ENCODE measurements at regions not wholly inside any gene's neighbourhood (a gene's known extent, or its start where the extent isn't known, plus 50 kb on each side); places are given as distances from the start of the nearest gene placed in this dataset.
"Not testable (repeated sequence)": the region's sequence is repeated elsewhere in the genome, so short reads cannot be mapped to it uniquely, and the experiment has no call there.

DNA sequence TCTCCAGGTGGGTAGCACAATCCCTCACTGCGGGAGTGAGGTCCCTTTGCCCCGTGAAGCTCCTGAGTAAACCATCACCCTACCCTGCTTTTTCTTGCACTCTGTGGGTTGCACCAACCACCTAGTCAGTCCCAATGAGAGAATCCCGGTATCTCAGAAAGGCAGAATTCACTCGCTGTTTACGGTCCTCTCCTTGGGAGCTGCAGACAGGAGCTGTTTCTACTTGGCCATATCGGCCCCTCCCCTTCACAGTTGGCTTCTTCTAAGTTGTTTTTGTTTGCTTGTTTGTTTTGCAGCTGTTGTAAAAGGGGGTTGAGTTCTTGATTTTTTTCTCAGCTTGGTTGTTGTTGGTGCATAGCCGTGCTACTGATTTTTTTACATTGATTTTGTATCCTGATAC, 237.0 kb upstream of the RASA1 start:
- DNase-seq (ENCODE audit: low spot score in 2 of 2), result no peak
- H3K9me3 ChIP-seq, result no peaks in the 10 kb centered on the region
- in situ Hi-C loops (cut with MboI; ENCODE audit: low sequenced_read_pairs), result no loop called here
- H3K27me3 ChIP-seq (ENCODE audit: low read depth), result no peaks in the 10 kb centered on the region
- H3K4me3 ChIP-seq, result no peak overlapping the region
- no peaks in the 10 kb centered on the region for H3K36me3 ChIP-seq (replicated peaks)
- no peaks in the 10 kb centered on the region for H3K4me1 ChIP-seq

GRCh38 chr5:87034557-87034956, 233.1 kb upstream of the RASA1 start:
- Histone ChIP-seq H3K4me1 (no peaks in the 10 kb centered on the region), H3K36me3 (replicated peaks) (no peaks in the 10 kb centered on the region), H3K9me3 (no peaks in the 10 kb centered on the region), H3K4me3 (no peak overlapping the region), H3K27me3 (ENCODE audit: low read depth) (no peaks in the 10 kb centered on the region)
- no peak for DNase-seq (ENCODE audit: low spot score in 2 of 2)
- in situ Hi-C loops (cut with MboI; ENCODE audit: low sequenced_read_pairs), result no loop called here

DNA sequence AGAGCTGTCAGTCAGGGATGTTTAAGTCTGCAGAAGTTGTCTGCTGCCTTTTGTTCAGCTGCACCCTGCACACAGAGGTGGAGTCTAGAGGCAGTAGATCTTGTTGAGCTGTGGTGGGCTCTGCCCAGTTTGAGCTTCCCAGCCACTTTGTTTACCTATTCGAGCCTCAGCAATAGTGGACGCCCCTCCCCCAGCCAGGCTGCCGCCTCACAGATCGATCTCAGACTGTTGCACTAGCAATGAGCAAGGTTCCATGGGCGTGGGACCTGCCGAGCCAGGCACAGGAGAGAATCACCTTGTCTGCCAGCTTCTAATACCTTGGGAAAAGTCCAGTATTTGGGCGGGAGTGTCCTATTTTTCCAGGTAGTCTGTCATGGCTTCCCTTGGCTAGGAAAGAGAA, 225.1 kb upstream of the RASA1 start:
- Histone ChIP-seq H3K27me3 (ENCODE audit: low read depth) (no peaks in the 10 kb centered on the region), H3K4me3 (no peak overlapping the region), H3K4me1 (no peaks in the 10 kb centered on the region), H3K9me3 (no peaks in the 10 kb centered on the region), H3K36me3 (replicated peaks) (no peaks in the 10 kb centered on the region)
- in situ Hi-C loops (cut with MboI; ENCODE audit: low sequenced_read_pairs), result no loop called here
- DNase-seq (ENCODE audit: low spot score in 2 of 2), result no peak

DNA sequence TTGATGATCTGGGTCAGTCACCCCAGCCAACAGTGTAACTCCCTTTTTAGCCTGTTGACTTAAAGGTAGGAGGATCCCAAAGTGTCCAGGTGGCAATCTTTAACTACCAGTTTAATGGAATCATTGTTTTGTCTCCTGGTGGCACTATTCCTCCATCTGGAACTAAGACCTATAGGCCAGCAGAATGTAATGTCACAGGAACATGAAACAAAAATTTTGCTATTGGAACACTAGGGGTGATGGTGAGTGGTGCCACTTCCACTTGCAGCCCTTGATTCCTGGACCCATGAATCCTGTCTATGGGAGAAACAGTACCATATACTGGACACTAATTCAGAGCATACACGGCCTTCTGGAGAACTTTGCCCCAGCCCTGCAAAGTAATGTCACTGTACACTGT, 219.5 kb upstream of the RASA1 start:
- in situ Hi-C loops (cut with MboI; ENCODE audit: low sequenced_read_pairs), result no loop called here
- no peak overlapping the region for H3K4me3 ChIP-seq
- no peak for DNase-seq (ENCODE audit: low spot score in 2 of 2)

GRCh38 chr5:87049012-87049411, 218.7 kb upstream of the RASA1 start:
- H3K4me1 ChIP-seq; DNase-seq (ENCODE audit: low spot score in 2 of 2); H3K36me3 ChIP-seq (replicated peaks); H3K27me3 ChIP-seq (ENCODE audit: low read depth); H3K4me3 ChIP-seq; in situ Hi-C loops (cut with MboI; ENCODE audit: low sequenced_read_pairs); H3K9me3 ChIP-seq: not testable (repeated sequence)

More for the DNA sequence above, 219.5 kb upstream of the RASA1 start:
- Histone ChIP-seq H3K4me1 (no peaks in the 10 kb centered on the region), H3K36me3 (replicated peaks) (no peaks in the 10 kb centered on the region), H3K27me3 (ENCODE audit: low read depth) (no peaks in the 10 kb centered on the region), H3K9me3 (no peaks in the 10 kb centered on the region)

- no peak for DNase-seq (ENCODE audit: low spot score in 2 of 2)
- in situ Hi-C loops (cut with MboI; ENCODE audit: low sequenced_read_pairs), result no loop called here
Measured at GRCh38 chr5:87051502-87052113, 216.1 kb upstream of the RASA1 start.

DNA sequence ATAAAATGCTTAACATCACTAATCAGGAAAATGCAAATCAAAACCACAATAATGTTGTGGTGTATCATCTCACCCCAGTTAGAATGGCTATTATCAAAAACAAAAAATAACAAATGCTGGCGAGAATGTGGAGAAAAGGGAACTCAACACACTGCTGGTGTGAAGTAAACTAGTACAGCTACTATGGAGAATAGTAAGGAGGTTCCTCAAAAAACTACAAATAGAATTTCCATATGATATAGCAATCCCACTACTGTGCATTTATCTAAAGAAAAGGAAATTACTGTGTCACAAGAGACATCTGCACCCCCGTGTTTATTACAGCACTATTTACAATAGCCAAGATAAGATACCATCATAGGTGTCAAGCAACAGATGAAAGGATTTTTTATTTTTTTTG, 214.5 kb upstream of the RASA1 start:
- Histone ChIP-seq H3K4me3 (no peak overlapping the region), H3K36me3 (replicated peaks) (no peaks in the 10 kb centered on the region), H3K27me3 (ENCODE audit: low read depth) (no peaks in the 10 kb centered on the region), H3K9me3 (no peaks in the 10 kb centered on the region), H3K4me1 (no peaks in the 10 kb centered on the region)
- no peak for DNase-seq (ENCODE audit: low spot score in 2 of 2)
- in situ Hi-C loops (cut with MboI; ENCODE audit: low sequenced_read_pairs), result no loop called here

More at GRCh38 chr5:87051502-87052113, 216.1 kb upstream of the RASA1 start:
- Histone ChIP-seq H3K4me1 (no peaks in the 10 kb centered on the region), H3K9me3 (no peaks in the 10 kb centered on the region), H3K36me3 (replicated peaks) (no peaks in the 10 kb centered on the region), H3K27me3 (ENCODE audit: low read depth) (no peaks in the 10 kb centered on the region), H3K4me3 (no peak overlapping the region)

DNA sequence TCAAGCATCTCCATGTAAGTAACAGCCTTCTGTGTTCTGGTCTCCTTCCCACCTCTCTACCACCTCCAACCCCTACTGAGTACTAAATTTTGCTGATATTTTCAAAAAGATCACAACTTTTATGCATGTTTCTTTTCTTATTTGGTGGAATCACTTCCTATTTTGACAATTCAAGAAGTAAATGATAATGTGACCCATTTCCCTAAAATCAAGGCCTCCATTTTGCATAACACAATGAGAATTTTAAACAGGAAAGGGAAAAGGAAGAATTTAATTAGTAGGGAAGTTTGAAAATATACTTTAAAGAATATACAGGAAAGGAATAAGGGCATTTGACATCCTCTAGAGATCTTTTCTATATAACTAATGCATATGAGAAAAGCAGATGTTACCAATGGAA, 212.9 kb upstream of the RASA1 start:
- in situ Hi-C loops (cut with MboI; ENCODE audit: low sequenced_read_pairs), result no loop called here
- H3K4me3 ChIP-seq, result no peak overlapping the region
- no peaks in the 10 kb centered on the region for H3K36me3 ChIP-seq (replicated peaks)
- H3K9me3 ChIP-seq, result no peaks in the 10 kb centered on the region
- no peak for DNase-seq (ENCODE audit: low spot score in 2 of 2)
- no peaks in the 10 kb centered on the region for H3K4me1 ChIP-seq
- H3K27me3 ChIP-seq (ENCODE audit: low read depth), result no peaks in the 10 kb centered on the region

- Histone ChIP-seq H3K4me1 (no peaks in the 10 kb centered on the region), H3K9me3 (no peaks in the 10 kb centered on the region), H3K27me3 (ENCODE audit: low read depth) (no peaks in the 10 kb centered on the region), H3K36me3 (replicated peaks) (no peaks in the 10 kb centered on the region), H3K4me3 (no peak overlapping the region)
- DNase-seq (ENCODE audit: low spot score in 2 of 2), result no peak
- in situ Hi-C loops (cut with MboI; ENCODE audit: low sequenced_read_pairs), result no loop called here
Measured at GRCh38 chr5:87061046-87061445, 206.6 kb upstream of the RASA1 start.

DNA sequence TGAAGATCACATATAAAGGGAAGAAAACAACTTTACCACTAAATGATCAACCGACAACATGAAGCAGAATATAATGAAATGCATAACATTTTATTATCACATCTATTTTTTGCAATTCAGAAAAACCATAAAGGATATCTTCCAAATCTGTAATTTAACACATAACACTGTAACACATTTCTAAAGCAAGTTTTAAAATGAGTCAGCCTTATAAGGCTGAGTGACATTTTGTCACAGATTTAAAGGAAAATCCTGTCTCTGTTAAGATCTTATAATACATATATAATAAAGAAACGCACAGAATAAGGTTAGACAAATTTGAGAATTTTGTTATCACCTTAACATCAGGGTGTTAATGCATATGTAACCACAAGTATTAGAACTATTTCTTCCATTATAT, 198.4 kb upstream of the RASA1 start:
- H3K9me3 ChIP-seq, result no peaks in the 10 kb centered on the region
- in situ Hi-C loops (cut with MboI; ENCODE audit: low sequenced_read_pairs), result no loop called here

GRCh38 chr5:87069974-87070608, 197.6 kb upstream of the RASA1 start:
- DNase-seq (ENCODE audit: low spot score in 2 of 2), result no peak
- Histone ChIP-seq H3K9me3 (no peaks in the 10 kb centered on the region), H3K4me3 (no peak overlapping the region), H3K27me3 (ENCODE audit: low read depth) (no peaks in the 10 kb centered on the region), H3K36me3 (replicated peaks) (no peaks in the 10 kb centered on the region), H3K4me1 (no peaks in the 10 kb centered on the region)
- in situ Hi-C loops (cut with MboI; ENCODE audit: low sequenced_read_pairs), result no loop called here

More for the DNA sequence above, 198.4 kb upstream of the RASA1 start:
- Histone ChIP-seq H3K4me1 (no peaks in the 10 kb centered on the region), H3K27me3 (ENCODE audit: low read depth) (no peaks in the 10 kb centered on the region), H3K4me3 (no peak overlapping the region), H3K36me3 (replicated peaks) (no peaks in the 10 kb centered on the region)
- DNase-seq (ENCODE audit: low spot score in 2 of 2), result no peak

DNA sequence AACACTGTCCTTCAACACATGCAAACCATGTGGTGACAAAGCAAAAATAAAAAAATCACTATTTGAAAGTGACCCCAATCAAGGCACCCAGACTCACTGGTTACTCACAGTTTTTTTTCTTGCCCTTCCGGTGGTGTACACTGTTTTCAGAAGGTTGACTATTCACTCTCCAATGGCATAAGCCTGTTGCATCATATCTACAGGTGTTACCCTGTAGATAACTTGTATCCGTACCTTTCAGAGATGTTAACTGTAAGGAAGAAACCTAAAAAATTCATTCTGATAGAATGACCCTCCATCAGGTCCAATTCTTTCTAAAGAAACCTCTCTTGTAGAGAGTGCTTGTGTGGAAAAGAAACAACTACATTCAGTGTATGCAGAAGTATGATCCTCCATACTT, 193.6 kb upstream of the RASA1 start:
- no peaks in the 10 kb centered on the region for H3K27me3 ChIP-seq (ENCODE audit: low read depth)
- no peaks in the 10 kb centered on the region for H3K9me3 ChIP-seq
- H3K36me3 ChIP-seq (replicated peaks), result no peaks in the 10 kb centered on the region
- no peak overlapping the region for H3K4me3 ChIP-seq
- in situ Hi-C loops (cut with MboI; ENCODE audit: low sequenced_read_pairs), result no loop called here
- no peaks in the 10 kb centered on the region for H3K4me1 ChIP-seq
- DNase-seq (ENCODE audit: low spot score in 2 of 2), result no peak

DNA sequence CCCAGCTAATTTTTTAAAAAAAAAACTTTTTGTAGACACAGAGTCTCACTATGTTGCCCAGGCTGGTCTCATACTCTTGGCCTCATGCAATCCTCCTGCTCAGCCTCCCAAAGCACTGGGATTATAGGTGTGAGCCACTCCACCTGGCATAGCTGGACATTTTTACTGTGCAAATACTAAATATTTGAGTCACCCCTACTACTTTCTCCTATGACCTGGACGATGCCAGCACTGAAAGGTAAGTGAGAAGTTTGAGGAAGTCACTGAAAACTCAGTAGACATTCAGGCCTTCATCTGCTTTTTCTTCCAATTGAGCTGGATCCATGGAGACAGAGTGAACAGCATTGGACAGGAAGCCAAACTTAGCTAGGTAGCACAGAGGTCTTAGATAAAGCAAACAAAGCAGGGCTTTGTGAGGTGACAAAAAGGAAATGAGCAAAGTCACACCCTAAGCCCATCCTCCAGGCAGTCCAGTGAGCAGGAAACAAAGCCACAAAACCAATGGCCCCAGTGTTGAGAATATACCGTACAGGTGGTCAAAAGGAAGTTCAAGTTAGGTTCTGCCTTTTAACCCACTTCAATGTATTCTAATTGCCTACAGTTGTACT, 192.6 kb upstream of the RASA1 start:
- no peak overlapping the region for H3K4me3 ChIP-seq
- no peaks in the 10 kb centered on the region for H3K9me3 ChIP-seq
- DNase-seq (ENCODE audit: low spot score in 2 of 2), result no peak
- no peaks in the 10 kb centered on the region for H3K27me3 ChIP-seq (ENCODE audit: low read depth)
- in situ Hi-C loops (cut with MboI; ENCODE audit: low sequenced_read_pairs), result no loop called here
- no peaks in the 10 kb centered on the region for H3K36me3 ChIP-seq (replicated peaks)
- H3K4me1 ChIP-seq, result no peaks in the 10 kb centered on the region

GRCh38 chr5:87076411-87076810, 191.3 kb upstream of the RASA1 start:
- Histone ChIP-seq H3K36me3 (replicated peaks) (no peaks in the 10 kb centered on the region), H3K4me3 (no peak overlapping the region), H3K9me3 (no peaks in the 10 kb centered on the region), H3K27me3 (ENCODE audit: low read depth) (no peaks in the 10 kb centered on the region), H3K4me1 (no peaks in the 10 kb centered on the region)
- DNase-seq (ENCODE audit: low spot score in 2 of 2), result no peak
- in situ Hi-C loops (cut with MboI; ENCODE audit: low sequenced_read_pairs), result no loop called here

All from HAP-1 (cell line).